H9 (cell line): ENCODE measurements at regions not wholly inside any gene's neighbourhood (a gene's known extent, or its start where the extent isn't known, plus 50 kb on each side); places are given as distances from the start of the nearest gene placed in this dataset.

ENCODE experiments used
- DNase-seq: peaks from one replicate; pipeline ENCODE4 v3.0.0-alpha.2; 2017
- H2AFZ ChIP-seq: one replicate; pipeline ENCODE4 v1.6.1; 2013; ENCODE audit warnings: mild to moderate bottlenecking, low read length, control low read depth, moderate library complexity
- H2AK5ac ChIP-seq: 2 replicates; pipeline ENCODE4 v1.6.1; 2013; ENCODE audit warnings: low read length, control low read depth, mixed read lengths; ENCODE audit not compliant: insufficient read length
- H2BK120ac ChIP-seq: one replicate; pipeline ENCODE4 v1.6.1; 2013; ENCODE audit warnings: low read depth, mild to moderate bottlenecking, low read length, control low read depth, inconsistent platforms; ENCODE audit not compliant: poor library complexity, severe bottlenecking
- H2BK12ac ChIP-seq: 2 replicates; pipeline ENCODE4 v1.6.1; 2013; ENCODE audit warnings: low read length, control low read depth, mixed read lengths, low read depth; ENCODE audit not compliant: insufficient read length
- H2BK15ac ChIP-seq: 2 replicates; pipeline ENCODE4 v1.6.1; 2013; ENCODE audit warnings: low read depth, low read length, control low read depth
- H2BK20ac ChIP-seq: one replicate; pipeline ENCODE4 v1.6.1; 2013; ENCODE audit warnings: low read depth, mild to moderate bottlenecking, low read length, control low read depth, inconsistent platforms; ENCODE audit not compliant: poor library complexity, severe bottlenecking
- H2BK5ac ChIP-seq: 2 replicates; pipeline ENCODE4 v1.6.1; 2013; ENCODE audit warnings: low read length, control low read depth, mixed read lengths; ENCODE audit not compliant: insufficient read length
- H3K14ac ChIP-seq: 2 replicates; pipeline ENCODE4 v1.6.1; 2013; ENCODE audit warnings: low read length, control low read depth; ENCODE audit not compliant: insufficient read depth
- H3K18ac ChIP-seq: 2 replicates; pipeline ENCODE4 v1.6.1; 2013; ENCODE audit warnings: low read depth, mild to moderate bottlenecking, mixed read lengths, low read length, control low read depth; ENCODE audit not compliant: insufficient read length
- H3K23ac ChIP-seq: 2 replicates; pipeline ENCODE4 v1.6.1; 2013; ENCODE audit warnings: low read length, control low read depth, mixed read lengths, low read depth; ENCODE audit not compliant: insufficient read length
- H3K23me2 ChIP-seq: 2 replicates; pipeline ENCODE4 v1.6.1; 2013; ENCODE audit warnings: low read depth, mild to moderate bottlenecking, mixed read lengths, low read length, control low read depth; ENCODE audit not compliant: insufficient read length, poor library complexity, severe bottlenecking
- H3K27ac ChIP-seq: 2 replicates; pipeline ENCODE4 v1.5.1; 2013; ENCODE audit warnings: low read length, control low read depth, mixed read lengths, low read depth; ENCODE audit not compliant: insufficient read length
- H3K27me3 ChIP-seq: 2 replicates; pipeline ENCODE4 v1.6.1; 2013; ENCODE audit warnings: low read length, control low read depth, inconsistent platforms; ENCODE audit not compliant: insufficient read depth
- H3K4ac ChIP-seq: 2 replicates; pipeline ENCODE4 v1.6.1; 2013; ENCODE audit warnings: low read depth, mild to moderate bottlenecking, control low read depth, inconsistent platforms, low read length, moderate library complexity
- H3K4me1 ChIP-seq: 2 replicates; pipeline ENCODE4 v1.6.1; 2013; ENCODE audit warnings: low read length, control low read depth, inconsistent platforms; ENCODE audit not compliant: insufficient read depth
- H3K4me2 ChIP-seq: 2 replicates; pipeline ENCODE4 v1.6.1; 2013; ENCODE audit warnings: low read length, control low read depth, mixed read lengths; ENCODE audit not compliant: insufficient read length, insufficient read depth
- H3K56ac ChIP-seq: 2 replicates; pipeline ENCODE4 v1.6.1; 2013; ENCODE audit warnings: low read depth, mild to moderate bottlenecking, mixed read lengths, low read length, control low read depth; ENCODE audit not compliant: insufficient read length
- H3K79me1 ChIP-seq: 2 replicates; pipeline ENCODE4 v1.6.1; 2013; ENCODE audit warnings: low read depth, mild to moderate bottlenecking, moderate library complexity, low read length, control low read depth, inconsistent platforms; ENCODE audit not compliant: insufficient read depth, poor library complexity, severe bottlenecking
- H3K79me2 ChIP-seq: 2 replicates; pipeline ENCODE4 v1.6.1; 2013; ENCODE audit warnings: low read length, control low read depth, inconsistent platforms; ENCODE audit not compliant: insufficient read depth
- H3K9ac ChIP-seq: 2 replicates; pipeline ENCODE4 v1.6.1; 2013; ENCODE audit warnings: low read length, control low read depth, mixed read lengths; ENCODE audit not compliant: insufficient read length; ENCODE audit errors: extremely low read depth
- H3K9me3 ChIP-seq: one replicate; pipeline ENCODE4 v1.6.1; 2013; ENCODE audit warnings: low read depth, low read length, inconsistent platforms; ENCODE audit not compliant: control insufficient read depth
- H3T11ph ChIP-seq: one replicate; pipeline ENCODE4 v1.6.1; 2013; ENCODE audit warnings: mild to moderate bottlenecking, low read length, control low read depth, inconsistent platforms
- H4K20me1 ChIP-seq: one replicate; pipeline ENCODE4 v1.6.1; 2013; ENCODE audit not compliant: control insufficient read depth, insufficient read length, insufficient read depth
- H4K5ac ChIP-seq: 2 replicates; pipeline ENCODE4 v1.6.1; 2013; ENCODE audit warnings: low read depth, mild to moderate bottlenecking, mixed read lengths, low read length, control low read depth; ENCODE audit not compliant: insufficient read length
- H4K8ac ChIP-seq: replicated peaks from 2 replicates; pipeline ENCODE4 v1.6.1; 2013; ENCODE audit warnings: low read length, control low read depth, mixed read lengths, low read depth; ENCODE audit not compliant: insufficient read length
- H4K91ac ChIP-seq: 2 replicates; pipeline ENCODE4 v1.6.1; 2013; ENCODE audit warnings: low read depth, mild to moderate bottlenecking, moderate library complexity, mixed read lengths, low read length, control low read depth; ENCODE audit not compliant: insufficient read length
- H3K27ac Mint-ChIP-seq, 3 experiments: 2 replicates in 2 of 3; 3 replicates in 1 of 3; pipeline ENCODE4 v1.8.0; 2020 to 2021; ENCODE audit warnings: mixed read lengths in 3 of 3, mild to moderate bottlenecking in 1 of 3, moderate library complexity in 1 of 3
- H3K27me3 Mint-ChIP-seq: 2 replicates; pipeline ENCODE4 v1.8.0; 2021; ENCODE audit warnings: low read depth, mild to moderate bottlenecking, moderate library complexity, mixed read lengths
- H3K36me3 Mint-ChIP-seq, 3 experiments: 2 replicates in 2 of 3; 3 replicates in 1 of 3; pipeline ENCODE4 v1.8.0; 2020 to 2021; ENCODE audit warnings: low read depth in 3 of 3, mixed read lengths in 3 of 3; ENCODE audit not compliant: insufficient read depth in 1 of 3
- H3K4me1 Mint-ChIP-seq, 2 experiments: 2 replicates each; pipeline ENCODE4 v1.8.0; 2020; ENCODE audit warnings: mixed read lengths in 2 of 2
- H3K4me3 Mint-ChIP-seq, 2 experiments: 2 replicates in 1 of 2; 3 replicates in 1 of 2; pipeline ENCODE4 v1.8.0; 2020 to 2021; ENCODE audit warnings: mild to moderate bottlenecking in 2 of 2, mixed read lengths in 2 of 2, moderate library complexity in 1 of 2
- H3K9me3 Mint-ChIP-seq, 2 experiments: 2 replicates in 1 of 2; 3 replicates in 1 of 2; pipeline ENCODE4 v1.8.0; 2020; ENCODE audit warnings: mild to moderate bottlenecking in 2 of 2, mixed read lengths in 2 of 2, moderate library complexity in 1 of 2
- WGBS: extraction: QIAGEN DNeasy Blood & Tissue Kit; methylation state at CpG from one replicate; pipeline ENCODE4 v1.1.7; 2013; ENCODE audit warnings: missing lambda C conversion rate, low lambda C conversion rate, mixed read lengths; ENCODE audit not compliant: insufficient read length; ENCODE audit errors: extremely low coverage; 5-methylcytosine and 5-hydroxymethylcytosine counted together
- TF ChIP-seq, protein P1 (sequence below): fragments of 200-600 bp; sonication (generic); conservative IDR thresholded peaks from 3 replicates; pipeline ENCODE4 v1.8.0; 2021; ENCODE audit warnings: antibody characterized with exemption, mild to moderate bottlenecking

DNA sequence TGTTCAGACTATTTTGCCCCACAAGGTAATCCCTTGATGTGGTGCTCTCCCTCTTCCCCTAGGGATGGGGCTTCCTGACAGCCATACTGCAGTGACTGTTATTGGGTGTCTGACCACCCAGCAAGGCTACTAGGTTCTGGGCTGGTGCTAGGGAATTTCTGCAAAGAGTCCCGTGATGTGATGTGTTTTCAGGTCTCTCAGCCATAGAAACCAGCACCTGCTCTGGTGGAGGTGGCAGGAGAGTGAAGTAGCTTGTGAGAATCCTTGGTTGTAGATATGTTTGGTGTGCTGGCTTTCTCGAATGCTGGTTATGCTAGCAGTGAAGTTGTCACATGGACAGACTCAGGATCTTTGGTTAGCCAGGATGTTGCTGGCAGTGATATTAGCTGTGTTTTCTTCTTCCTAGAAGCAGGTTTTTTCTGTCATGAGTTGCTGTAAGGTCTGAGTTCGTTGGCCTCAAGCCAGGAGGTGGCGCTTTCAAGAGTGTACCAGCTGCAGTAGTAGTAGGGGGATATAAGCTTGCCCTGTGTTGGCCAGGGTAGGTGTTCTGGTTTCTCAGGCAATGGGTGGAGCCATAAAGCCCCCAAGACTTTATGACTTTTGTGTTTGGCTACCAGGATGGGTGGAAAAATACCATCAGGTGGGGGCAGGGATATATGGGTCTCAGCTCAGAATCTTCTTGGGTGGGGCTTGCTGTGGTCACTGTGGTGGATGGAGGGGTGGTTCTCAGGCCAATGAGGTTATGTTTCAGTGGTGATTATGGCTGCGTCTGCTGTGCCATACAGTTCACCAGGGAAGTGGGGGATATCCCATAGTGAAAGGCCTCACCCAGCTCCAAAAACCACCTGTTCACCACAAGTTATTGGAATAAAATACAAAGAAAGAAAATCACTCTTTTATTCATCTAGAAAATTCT is 1112.3 kb downstream of the KCNT2 start:
- Histone ChIP-seq H3K4me2 (no peak overlapping the region), H3K23me2 (no peaks in the 10 kb centered on the region)
- peak; percentile 62 for DNase-seq

More for the DNA sequence above, 1112.3 kb downstream of the KCNT2 start:
- Histone ChIP-seq H4K91ac (no peak overlapping the region), H3K18ac (no peak overlapping the region), H3K23ac (no peak overlapping the region), H3K56ac (no peak overlapping the region), H3K9me3 (no peaks in the 10 kb centered on the region), H3K4ac (no peak overlapping the region), H2BK5ac (no peak overlapping the region), H3K79me1 (no peaks in the 10 kb centered on the region), H3K14ac (no peak overlapping the region), H2BK20ac (no peak overlapping the region), H3T11ph (no peak overlapping the region), H2BK120ac (no peak overlapping the region), H4K5ac (no peak overlapping the region), H3K4me1 (no peaks in the 10 kb centered on the region), H2BK15ac (no peak overlapping the region), H3K27me3 (no peaks in the 10 kb centered on the region), H2AK5ac (no peak overlapping the region), H4K20me1 (no peaks in the 10 kb centered on the region), H2AFZ (no peak overlapping the region), H3K79me2 (no peaks in the 10 kb centered on the region), H4K8ac (no peak overlapping the region), H2BK12ac (no peak overlapping the region), H3K27ac (no peak overlapping the region), H3K9ac (no peak overlapping the region)
- H3K36me3 Mint-ChIP-seq, result no peaks in the 10 kb centered on the region
- H3K9me3 Mint-ChIP-seq, result peaks cover 0 to 2% of the 10 kb centered on the region in 2 experiments; a peak in 2 of 5 replicates
- H3K27me3 Mint-ChIP-seq, result no peaks in the 10 kb centered on the region
- no peak overlapping the region for H3K4me3 Mint-ChIP-seq
- no peak overlapping the region; a peak in 1 of 7 replicates for H3K27ac Mint-ChIP-seq
- TF ChIP-seq, protein P1, sequence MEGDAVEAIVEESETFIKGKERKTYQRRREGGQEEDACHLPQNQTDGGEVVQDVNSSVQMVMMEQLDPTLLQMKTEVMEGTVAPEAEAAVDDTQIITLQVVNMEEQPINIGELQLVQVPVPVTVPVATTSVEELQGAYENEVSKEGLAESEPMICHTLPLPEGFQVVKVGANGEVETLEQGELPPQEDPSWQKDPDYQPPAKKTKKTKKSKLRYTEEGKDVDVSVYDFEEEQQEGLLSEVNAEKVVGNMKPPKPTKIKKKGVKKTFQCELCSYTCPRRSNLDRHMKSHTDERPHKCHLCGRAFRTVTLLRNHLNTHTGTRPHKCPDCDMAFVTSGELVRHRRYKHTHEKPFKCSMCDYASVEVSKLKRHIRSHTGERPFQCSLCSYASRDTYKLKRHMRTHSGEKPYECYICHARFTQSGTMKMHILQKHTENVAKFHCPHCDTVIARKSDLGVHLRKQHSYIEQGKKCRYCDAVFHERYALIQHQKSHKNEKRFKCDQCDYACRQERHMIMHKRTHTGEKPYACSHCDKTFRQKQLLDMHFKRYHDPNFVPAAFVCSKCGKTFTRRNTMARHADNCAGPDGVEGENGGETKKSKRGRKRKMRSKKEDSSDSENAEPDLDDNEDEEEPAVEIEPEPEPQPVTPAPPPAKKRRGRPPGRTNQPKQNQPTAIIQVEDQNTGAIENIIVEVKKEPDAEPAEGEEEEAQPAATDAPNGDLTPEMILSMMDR, result peak; percentile 51; the same call in 2 of the 3 replicates
- H3K4me1 Mint-ChIP-seq, result no peaks in the 10 kb centered on the region
- no CpG with 5 or more reads among the region's 5 CpGs for WGBS
